Muscle of leg (tissue), 3 donors: ENCODE measurements at regions not wholly inside any gene's neighbourhood (a gene's known extent, or its start where the extent isn't known, plus 50 kb on each side); places are given as distances from the start of the nearest gene placed in this dataset.

Experiments used
- DNase-seq: peaks from one replicate; pipeline ENCODE4 v3.0.0; 2013
- H3K27ac ChIP-seq: one replicate; pipeline ENCODE4 v1.5.1; 2013; ENCODE audit warnings: mild to moderate bottlenecking, low read length, control low read depth
- H3K27me3 ChIP-seq: one replicate; pipeline ENCODE4 v1.6.1; 2013; ENCODE audit warnings: low read length; ENCODE audit not compliant: control insufficient read depth, insufficient read depth
- H3K36me3 ChIP-seq: one replicate; pipeline ENCODE4 v1.6.1; 2013; ENCODE audit warnings: low read length; ENCODE audit not compliant: control insufficient read depth, insufficient read depth
- H3K4me1 ChIP-seq: one replicate; pipeline ENCODE4 v1.6.1; 2013; ENCODE audit warnings: low read length; ENCODE audit not compliant: control insufficient read depth, insufficient read depth
- H3K4me3 ChIP-seq: one replicate; pipeline ENCODE4 v1.5.1; 2013; ENCODE audit warnings: low read length, control low read depth
- H3K9me3 ChIP-seq: replicated peaks from 2 replicates; pipeline ENCODE4 v1.6.1; 2013; ENCODE audit warnings: low read depth, low read length; ENCODE audit not compliant: control insufficient read depth
- WGBS: methylation state at CpG from one replicate; pipeline ENCODE4 v1.1.5; 2013; ENCODE audit warnings: missing lambda C conversion rate; ENCODE audit not compliant: insufficient coverage; 5-methylcytosine and 5-hydroxymethylcytosine counted together

- Histone ChIP-seq H3K36me3 (no peaks in the 10 kb centered on the region), H3K27me3 (no peaks in the 10 kb centered on the region), H3K27ac (peak overlapping the region; percentile 76), H3K9me3 (peaks cover 2% of the 10 kb centered on the region), H3K4me3 (no peak overlapping the region), H3K4me1 (peaks cover 33% of the 10 kb centered on the region)
- peak; percentile 32 for DNase-seq
- WGBS, result 17% methylated on average over 2 of the region's 3 CpGs
These were observed 231.0 kb upstream of the TLE3 start for GRCh38 chr15:70328679-70329115.

- 22% methylated on average over 4 of the region's 8 CpGs for WGBS
- DNase-seq, result peak; percentile 96
- peaks cover 2% of the 10 kb centered on the region for H3K9me3 ChIP-seq
- H3K4me1 ChIP-seq, result peaks cover 39% of the 10 kb centered on the region
- no peaks in the 10 kb centered on the region for H3K27me3 ChIP-seq
- H3K4me3 ChIP-seq, result no peak overlapping the region
- no peaks in the 10 kb centered on the region for H3K36me3 ChIP-seq
- H3K27ac ChIP-seq, result peak overlapping the region; percentile 76
These were observed 230.3 kb upstream of the TLE3 start for GRCh38 chr15:70327856-70328678.

- no peaks in the 10 kb centered on the region for H3K27me3 ChIP-seq
- no peak overlapping the region for H3K4me3 ChIP-seq
- peaks cover 2% of the 10 kb centered on the region for H3K9me3 ChIP-seq
- H3K27ac ChIP-seq, result peak overlapping the region; percentile 76
- DNase-seq, result no peak
- 59% methylated on average over 2 of the region's 3 CpGs for WGBS
- peaks cover 46% of the 10 kb centered on the region for H3K4me1 ChIP-seq
- no peaks in the 10 kb centered on the region for H3K36me3 ChIP-seq
These were observed 229.7 kb upstream of the TLE3 start for GRCh38 chr15:70327328-70327855.

- Histone ChIP-seq H3K27me3 (no peaks in the 10 kb centered on the region), H3K36me3 (no peaks in the 10 kb centered on the region), H3K4me1 (peaks cover 71% of the 10 kb centered on the region), H3K9me3 (no peaks in the 10 kb centered on the region), H3K27ac (peak overlapping the region; percentile 79), H3K4me3 (no peak overlapping the region)
- 32% methylated on average over 4 of the region's 15 CpGs for WGBS
- peak; percentile 95 for DNase-seq
These were observed 226.6 kb upstream of the TLE3 start for GRCh38 chr15:70324001-70324974.

GRCh38 chr15:70323111-70323851, 225.6 kb upstream of the TLE3 start:
- peaks cover 69% of the 10 kb centered on the region for H3K4me1 ChIP-seq

GRCh38 chr15:70322051-70322668, 224.4 kb upstream of the TLE3 start:
- Histone ChIP-seq H3K36me3 (no peaks in the 10 kb centered on the region), H3K4me1 (peaks cover 68% of the 10 kb centered on the region), H3K9me3 (no peaks in the 10 kb centered on the region), H3K27me3 (no peaks in the 10 kb centered on the region), H3K27ac (peak overlapping the region; percentile 79), H3K4me3 (no peak overlapping the region)
- DNase-seq, result no peak
- 60% methylated on average over 2 of the region's 6 CpGs for WGBS

More at GRCh38 chr15:70323111-70323851, 225.6 kb upstream of the TLE3 start:
- 6% methylated on average over 8 of the region's 11 CpGs for WGBS
- Histone ChIP-seq H3K4me3 (no peak overlapping the region), H3K27me3 (no peaks in the 10 kb centered on the region), H3K9me3 (no peaks in the 10 kb centered on the region), H3K36me3 (no peaks in the 10 kb centered on the region), H3K27ac (peak overlapping the region; percentile 79)
- DNase-seq, result peak; percentile 97

GRCh38 chr15:70321172-70321819, 223.6 kb upstream of the TLE3 start:
- Histone ChIP-seq H3K27me3 (no peaks in the 10 kb centered on the region), H3K4me3 (no peak overlapping the region), H3K9me3 (no peaks in the 10 kb centered on the region), H3K27ac (peak overlapping the region; percentile 83), H3K36me3 (no peaks in the 10 kb centered on the region), H3K4me1 (peaks cover 70% of the 10 kb centered on the region)
- 30% methylated on average over 2 of the region's 4 CpGs for WGBS
- peak; percentile 89 for DNase-seq

- peak; percentile 89 for DNase-seq
- WGBS, result no CpG with 5 or more reads among the region's 2 CpGs
- H3K9me3 ChIP-seq, result no peaks in the 10 kb centered on the region
- no peaks in the 10 kb centered on the region for H3K36me3 ChIP-seq
- no peaks in the 10 kb centered on the region for H3K27me3 ChIP-seq
- no peak overlapping the region for H3K4me3 ChIP-seq
- peak overlapping the region; percentile 83 for H3K27ac ChIP-seq
- H3K4me1 ChIP-seq, result peaks cover 69% of the 10 kb centered on the region
These were observed 222.8 kb upstream of the TLE3 start for GRCh38 chr15:70320482-70320881.

- WGBS, result 40% methylated on average over 1 of the region's 3 CpGs
- Histone ChIP-seq H3K9me3 (no peaks in the 10 kb centered on the region), H3K36me3 (no peaks in the 10 kb centered on the region), H3K4me3 (no peak overlapping the region), H3K27me3 (no peaks in the 10 kb centered on the region), H3K27ac (peak overlapping the region; percentile 83), H3K4me1 (peaks cover 67% of the 10 kb centered on the region)
- DNase-seq, result no peak
These were observed 222.4 kb upstream of the TLE3 start for GRCh38 chr15:70320077-70320476.
